Smooth muscle cell (in vitro differentiated cells): ENCODE measurements at regions not wholly inside any gene's neighbourhood (a gene's known extent, or its start where the extent isn't known, plus 50 kb on each side); places are given as distances from the start of the nearest gene placed in this dataset.

ENCODE experiments used
- DNase-seq: peaks from one replicate; lab custom pipeline; 2025; ENCODE audit not compliant: unreplicated experiment; lab: John Stamatoyannopoulos, UW
- H2AFZ ChIP-seq: fragments of 200-600 bp; sonication (generic); 2 replicates; pipeline ENCODE4 v1.6.0; 2016; ENCODE audit warnings: antibody characterized with exemption, low read depth, mild to moderate bottlenecking
- H3F3A ChIP-seq: fragments of 200-600 bp; sonication (generic); 2 replicates; pipeline ENCODE4 v1.6.0; 2017; ENCODE audit warnings: antibody characterized with exemption, low read depth
- H3K27ac ChIP-seq: fragments of 200-600 bp; sonication (generic); 2 replicates; pipeline ENCODE4 v1.5.1; 2016; ENCODE audit warnings: low read depth, mild to moderate bottlenecking
- H3K27me3 ChIP-seq: fragments of 200-600 bp; sonication (generic); 2 replicates; pipeline ENCODE4 v1.6.1; 2016; ENCODE audit warnings: low read depth, mild to moderate bottlenecking
- H3K36me3 ChIP-seq: fragments of 200-600 bp; sonication (generic); 2 replicates; pipeline ENCODE4 v1.5.1; 2016; ENCODE audit warnings: low read depth
- H3K4me1 ChIP-seq: fragments of 200-600 bp; sonication (generic); 2 replicates; pipeline ENCODE4 v1.5.1; 2016; ENCODE audit warnings: low read depth
- H3K4me2 ChIP-seq: fragments of 200-600 bp; sonication (generic); 2 replicates; pipeline ENCODE4 v1.6.0; 2016; ENCODE audit warnings: mild to moderate bottlenecking
- H3K4me3 ChIP-seq: fragments of 200-600 bp; sonication (generic); 2 replicates; pipeline ENCODE4 v1.5.1; 2016; ENCODE audit warnings: mild to moderate bottlenecking
- H3K79me2 ChIP-seq: fragments of 200-600 bp; sonication (generic); 2 replicates; pipeline ENCODE4 v1.6.0; 2016; ENCODE audit warnings: low read depth, mild to moderate bottlenecking
- H3K9ac ChIP-seq: fragments of 200-600 bp; sonication (generic); 2 replicates; pipeline ENCODE4 v1.6.0; 2016; ENCODE audit warnings: low read depth
- H3K9me3 ChIP-seq: fragments of 200-600 bp; sonication (generic); replicated peaks from 2 replicates; pipeline ENCODE4 v1.5.1; 2016; ENCODE audit warnings: low read depth
- H4K20me1 ChIP-seq: fragments of 200-600 bp; sonication (generic); 2 replicates; pipeline ENCODE4 v1.6.0; 2016; ENCODE audit warnings: low read depth
- CTCF ChIP-seq: fragments of 200-600 bp; sonication (generic); IDR thresholded peaks from 2 replicates; pipeline ENCODE4 v1.5.1; 2017; ENCODE audit warnings: borderline replicate concordance, mild to moderate bottlenecking, antibody characterized with exemption; ENCODE audit not compliant: insufficient read depth, poor library complexity, severe bottlenecking
- WGBS: methylation state at CpG from one replicate; pipeline ENCODE4 v1.1.7; 2016; ENCODE audit warnings: low lambda C conversion rate; 5-methylcytosine and 5-hydroxymethylcytosine counted together

GRCh38 chr6:55100686-55101085, 73.6 kb upstream of the HCRTR2 start:
- H3K4me1 ChIP-seq: no peaks in the 10 kb centered on the region
- no peaks in the 10 kb centered on the region for H3F3A ChIP-seq
- no peaks in the 10 kb centered on the region for H4K20me1 ChIP-seq
- no peak overlapping the region for H3K4me3 ChIP-seq
- H3K27ac ChIP-seq: no peak overlapping the region
- no peak for TF ChIP-seq CTCF
- H3K9ac ChIP-seq: no peak overlapping the region
- DNase-seq: no peak
- no peaks in the 10 kb centered on the region for H3K9me3 ChIP-seq
- no peaks in the 10 kb centered on the region for H3K36me3 ChIP-seq
- H3K4me2 ChIP-seq: no peak overlapping the region
- no peak overlapping the region for H2AFZ ChIP-seq
- 75% methylated on average over 3 of the region's 3 CpGs for WGBS
- no peaks in the 10 kb centered on the region for H3K79me2 ChIP-seq
- H3K27me3 ChIP-seq: no peaks in the 10 kb centered on the region

- Histone ChIP-seq H3K9me3 (no peaks in the 10 kb centered on the region), H3K4me1 (no peaks in the 10 kb centered on the region), H3K9ac (no peak overlapping the region), H3F3A (no peaks in the 10 kb centered on the region), H3K36me3 (no peaks in the 10 kb centered on the region), H2AFZ (no peak overlapping the region), H4K20me1 (no peaks in the 10 kb centered on the region), H3K27ac (no peak overlapping the region), H3K79me2 (no peaks in the 10 kb centered on the region), H3K4me3 (no peak overlapping the region), H3K4me2 (no peak overlapping the region), H3K27me3 (no peaks in the 10 kb centered on the region)
- no peak for TF ChIP-seq CTCF
- DNase-seq: no peak
- WGBS: 98% methylated on average over 2 of the region's 2 CpGs
Measured at GRCh38 chr6:55101157-55101556, 73.2 kb upstream of the HCRTR2 start.

- no peaks in the 10 kb centered on the region for H3K36me3 ChIP-seq
- no peaks in the 10 kb centered on the region for H3K4me1 ChIP-seq
- no peaks in the 10 kb centered on the region for H3K27me3 ChIP-seq
- no peaks in the 10 kb centered on the region for H3F3A ChIP-seq
- H3K4me3 ChIP-seq: no peak overlapping the region
- no peak overlapping the region for H3K9ac ChIP-seq
- no peak for TF ChIP-seq CTCF
- H3K79me2 ChIP-seq: no peaks in the 10 kb centered on the region
- H4K20me1 ChIP-seq: no peaks in the 10 kb centered on the region
- no peaks in the 10 kb centered on the region for H3K9me3 ChIP-seq
- H3K4me2 ChIP-seq: peak overlapping the region; percentile 2
- DNase-seq: no peak
- H3K27ac ChIP-seq: no peak overlapping the region
- WGBS: 31% methylated on average over 6 of the region's 6 CpGs
- H2AFZ ChIP-seq: no peak overlapping the region
Measured at GRCh38 chr6:55108134-55109130, 65.9 kb upstream of the HCRTR2 start.
